Erythroblast (primary cell): ENCODE measurements at regions not wholly inside any gene's neighbourhood (a gene's known extent, or its start where the extent isn't known, plus 50 kb on each side); places are given as distances from the start of the nearest gene placed in this dataset.

Experiments
- DNase-seq, 2 experiments: peaks; one replicate each; lab custom pipeline; 2025; lab: John Stamatoyannopoulos, UW
- GATA1 ChIP-seq: IDR thresholded peaks from 2 replicates; pipeline ENCODE4 v1.6.1; 2011; ENCODE audit warnings: low read depth, mild to moderate bottlenecking, control low read depth, low read length, moderate library complexity
- POLR2A ChIP-seq: IDR thresholded peaks from 2 replicates; pipeline ENCODE4 v1.6.1; 2011; ENCODE audit warnings: mild to moderate bottlenecking, low read length

- no peak for TF ChIP-seq POLR2A
- no peak for TF ChIP-seq GATA1
- DNase-seq, result no peak
Measured at GRCh38 chr13:103876571-103876970, 810.4 kb upstream of the SLC10A2 start.

GRCh38 chr13:103873725-103874124, 807.5 kb upstream of the SLC10A2 start:
- TF ChIP-seq GATA1 (no peak), POLR2A (no peak)
- no peak for DNase-seq

- no peak for TF ChIP-seq POLR2A
- TF ChIP-seq GATA1, result no peak
- DNase-seq, result no peak
Measured at GRCh38 chr13:103866048-103866447, 799.8 kb upstream of the SLC10A2 start.

GRCh38 chr13:103862525-103862924, 796.3 kb upstream of the SLC10A2 start:
- TF ChIP-seq GATA1 (no peak), POLR2A (no peak)
- no peak for DNase-seq

GRCh38 chr13:103859952-103860351, 793.7 kb upstream of the SLC10A2 start:
- peak; percentile 14 to 52 for DNase-seq
- TF ChIP-seq POLR2A, result no peak
- no peak for TF ChIP-seq GATA1

GRCh38 chr13:103852036-103852435, 785.8 kb upstream of the SLC10A2 start:
- DNase-seq, result no peak
- no peak for TF ChIP-seq GATA1
- no peak for TF ChIP-seq POLR2A

GRCh38 chr13:103844471-103844870, 778.3 kb upstream of the SLC10A2 start:
- no peak for TF ChIP-seq GATA1
- TF ChIP-seq POLR2A, result no peak
- no peak for DNase-seq

GRCh38 chr13:103839460-103839859, 773.2 kb upstream of the SLC10A2 start:
- no peak for DNase-seq
- TF ChIP-seq GATA1, result no peak
- TF ChIP-seq POLR2A, result no peak

- TF ChIP-seq GATA1, result no peak
- TF ChIP-seq POLR2A, result no peak
- DNase-seq, result no peak
Measured at GRCh38 chr13:103835052-103835451, 768.8 kb upstream of the SLC10A2 start.

GRCh38 chr13:103833294-103833852, 767.2 kb upstream of the SLC10A2 start:
- no peak for DNase-seq
- TF ChIP-seq POLR2A (no peak), GATA1 (no peak)

GRCh38 chr13:103815619-103816018, 749.4 kb upstream of the SLC10A2 start:
- TF ChIP-seq GATA1 (no peak), POLR2A (no peak)
- DNase-seq, result no peak

- DNase-seq, result no peak
- TF ChIP-seq POLR2A, result no peak
- TF ChIP-seq GATA1, result no peak
Measured at GRCh38 chr13:103812971-103813370, 746.8 kb upstream of the SLC10A2 start.

GRCh38 chr13:103812558-103812957, 746.3 kb upstream of the SLC10A2 start:
- DNase-seq, result no peak
- TF ChIP-seq GATA1, result no peak
- no peak for TF ChIP-seq POLR2A

- no peak for DNase-seq
- no peak for TF ChIP-seq GATA1
- TF ChIP-seq POLR2A, result no peak
Measured at GRCh38 chr13:103810026-103810425, 743.8 kb upstream of the SLC10A2 start.

- no peak for TF ChIP-seq POLR2A
- no peak for TF ChIP-seq GATA1
- no peak for DNase-seq
Measured at GRCh38 chr13:103805771-103806170, 739.6 kb upstream of the SLC10A2 start.

- DNase-seq, result no peak
- TF ChIP-seq POLR2A, result no peak
- TF ChIP-seq GATA1, result no peak
Measured at GRCh38 chr13:103803349-103803748, 737.1 kb upstream of the SLC10A2 start.
